Ramos (cell line): ENCODE measurements at regions not wholly inside any gene's neighbourhood (a gene's known extent, or its start where the extent isn't known, plus 50 kb on each side); places are given as distances from the start of the nearest gene placed in this dataset.

Source experiments
- in situ Hi-C: fragments of 300-500 bp; cut with MboI; formaldehyde crosslinking; loops from one replicate; pipeline ENCODE4 v1.14.3; 2022; ENCODE audit warnings: low sequenced_read_pairs; ENCODE audit not compliant: unreplicated experiment

DNA sequence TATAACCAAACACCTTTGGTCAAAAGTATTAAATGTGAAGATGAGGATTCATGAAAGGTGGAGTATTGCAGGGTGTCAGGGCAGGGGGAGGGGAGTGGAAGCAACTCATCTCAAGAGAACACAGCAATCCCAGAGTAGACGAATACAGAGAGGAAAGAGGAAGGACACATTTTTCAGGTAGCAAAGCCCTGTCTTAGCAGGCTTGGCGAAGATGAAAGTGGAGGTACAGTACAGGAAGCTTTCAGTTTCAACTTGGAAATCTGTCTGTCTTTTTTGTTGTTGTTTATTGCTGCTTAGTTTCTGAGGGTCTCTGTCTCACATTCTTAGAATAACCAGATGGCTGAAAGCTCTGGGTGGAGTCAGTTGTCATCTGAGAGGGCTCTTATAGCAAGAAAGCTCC is 80.8 kb upstream of the GPR149 start:
- in situ Hi-C loops: no loop called here

DNA sequence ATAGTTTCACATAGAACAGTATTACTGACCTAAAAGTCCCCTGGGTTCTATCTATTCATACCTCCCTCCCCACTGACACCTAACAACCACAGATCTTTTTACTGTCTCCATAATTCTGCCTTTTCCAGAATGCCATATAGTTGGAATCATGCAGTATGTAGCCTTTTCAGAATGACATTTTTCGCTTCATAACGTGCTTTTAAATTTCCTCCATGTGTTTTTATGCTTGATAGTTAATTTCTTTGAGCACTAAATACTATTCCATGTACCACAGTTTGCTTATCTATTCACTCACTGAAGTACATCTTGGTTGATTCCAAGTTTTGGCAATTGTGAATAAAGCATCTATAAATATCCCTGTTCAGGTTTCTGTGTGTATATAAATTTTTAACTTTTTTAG is 77.7 kb upstream of the GPR149 start:
- in situ Hi-C loops: no loop called here

DNA sequence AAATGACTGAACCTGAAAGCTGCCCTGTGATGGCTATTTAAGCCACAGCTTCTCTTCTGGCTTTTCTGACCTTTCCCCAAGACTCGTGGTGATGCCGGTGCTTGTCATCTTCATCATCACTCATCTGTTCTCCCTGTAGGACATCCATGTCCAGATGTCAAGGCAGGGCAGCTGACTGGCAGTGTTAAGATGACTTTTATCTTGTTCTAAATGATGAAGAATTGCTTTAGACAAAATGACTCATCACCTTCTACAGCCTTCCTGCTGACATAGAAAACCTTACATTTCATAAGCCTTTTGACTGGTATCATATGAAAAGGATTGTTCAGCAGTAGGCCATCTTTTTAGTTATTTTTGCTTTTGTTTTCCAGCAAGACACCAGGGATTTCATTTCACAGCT is 67.0 kb upstream of the GPR149 start:
- in situ Hi-C loops: no loop called here

DNA sequence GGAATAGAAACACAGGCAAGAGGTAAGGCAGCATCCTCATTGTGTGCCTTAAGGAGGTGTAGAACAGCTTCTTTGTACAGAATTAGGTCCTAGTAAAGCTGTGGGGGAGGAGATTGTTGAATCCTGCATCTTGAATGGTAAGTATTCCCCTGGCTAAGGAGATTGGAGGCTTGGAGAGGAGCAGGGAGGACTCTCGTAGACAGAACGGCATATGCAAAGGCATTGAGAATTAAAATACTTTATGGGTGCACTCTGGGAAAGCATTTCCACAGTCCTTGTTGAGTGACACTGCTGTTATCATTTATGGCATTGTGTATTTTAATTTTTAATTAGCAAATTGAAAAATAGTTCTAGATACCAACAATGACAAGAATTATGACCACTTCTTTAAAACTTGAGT is 66.5 kb upstream of the GPR149 start:
- in situ Hi-C loops: no loop called here

DNA sequence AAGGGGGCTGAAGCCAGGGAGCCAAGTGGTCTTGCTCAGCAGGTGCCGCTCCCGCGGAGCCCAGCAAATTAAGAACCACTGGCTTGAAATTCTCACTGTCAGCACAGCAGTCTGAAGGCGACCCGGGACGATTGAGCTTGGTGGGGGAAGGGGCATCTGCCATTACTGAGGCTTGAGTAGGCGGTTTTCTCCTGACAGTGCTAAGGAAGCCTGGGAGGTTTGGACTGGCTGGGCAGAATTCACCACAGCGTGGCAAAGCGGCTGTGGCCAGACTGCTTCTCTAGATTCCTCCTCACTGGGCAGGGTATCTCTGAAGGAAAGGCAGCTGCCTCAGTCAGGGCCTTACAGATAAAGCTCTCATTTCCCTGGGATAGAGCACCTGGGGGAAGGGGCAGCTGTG is 57.0 kb upstream of the GPR149 start:
- in situ Hi-C loops: no loop called here

- in situ Hi-C loops: no loop called here
These were observed 52.5 kb upstream of the GPR149 start for GRCh38 chr3:154482507-154482906.

GRCh38 chr3:154480033-154480432 is 50.0 kb upstream of the GPR149 start:
- in situ Hi-C loops: no loop called here
